K562 (cell line): ENCODE measurements at regions not wholly inside any gene's neighbourhood (a gene's known extent, or its start where the extent isn't known, plus 50 kb on each side); places are given as distances from the start of the nearest gene placed in this dataset.

Source experiments
- ATAC-seq: fragments of 200-7000 bp; cut with Tn5 transposase; 3 replicates; pipeline ENCODE4 v1.9.1; 2020; ENCODE audit warnings: moderate library complexity
- BruUV-seq: library from RNA; stranded (reverse); fragments of 400-500 nt; replicated peaks from 2 replicates; lab custom pipeline; 2021; lab: Mats Ljungman, UMichigan
- CTCF ChIA-PET: fragments of 300-600 bp; formaldehyde crosslinking; extraction: SDS; loops from one replicate; lab custom pipeline; 2021; ENCODE audit warnings: low intra/inter-chr PET ratio; lab: Yijun Ruan, JAX
- POLR2A ChIA-PET: fragments of 300-600, 350-650 bp; sonication (Branson Sonifier 250); formaldehyde crosslinking; extraction: SDS; loops from one replicate; lab custom pipeline; 2021; ENCODE audit warnings: antibody characterized with exemption, inconsistent platforms; lab: Yijun Ruan, JAX
- DNase-seq, 4 experiments: peaks; one replicate each; pipeline versions ENCODE4 v3.0.0 to v3.0.0-alpha.2; 2011 to 2018; ENCODE audit warnings: low spot score in 3 of 4, mixed read lengths in 3 of 4; ENCODE audit errors: extremely low read depth in 1 of 4
- FAIRE-seq: peaks from 2 replicates; lab custom pipeline; 2011; peaks lifted over from hg19 to GRCh38; lab: Jason Lieb, UNC
- H2AFZ ChIP-seq: 2 replicates; pipeline ENCODE4 v1.6.0; 2011; ENCODE audit warnings: low read depth, low read length, control low read depth, inconsistent platforms
- H3K27ac ChIP-seq: fragments of 200-600 bp; 3 replicates; pipeline ENCODE4 v1.8.0; 2011; ENCODE audit warnings: low read depth, mild to moderate bottlenecking, control low read depth, inconsistent platforms, low read length, moderate library complexity, mixed read lengths; ENCODE audit errors: extremely low read depth
- H3K27me3 ChIP-seq, 2 experiments: fragments of 300-600 bp in 1 of 2; 2 replicates in 1 of 2; 3 replicates in 1 of 2; pipeline versions ENCODE4 v1.6.0 to v1.8.0; 2011; ENCODE audit warnings: inconsistent platforms in 2 of 2, low read length in 2 of 2, mild to moderate bottlenecking in 1 of 2, mixed read lengths in 1 of 2, moderate library complexity in 1 of 2; ENCODE audit not compliant: control insufficient read depth in 2 of 2, insufficient read depth in 2 of 2
- H3K36me3 ChIP-seq: fragments of 300-600 bp; 3 replicates; pipeline ENCODE4 v1.8.0; 2011; ENCODE audit warnings: mild to moderate bottlenecking, low read length, inconsistent platforms; ENCODE audit not compliant: control insufficient read depth, insufficient read depth
- H3K4me1 ChIP-seq, 2 experiments: fragments of 200-600 bp in 1 of 2; replicated peaks in 1 of 2; 2 replicates in 1 of 2; 3 replicates in 1 of 2; pipeline versions ENCODE4 v1.5.1 to v1.8.0; 2011; ENCODE audit warnings: inconsistent platforms in 2 of 2, low read length in 2 of 2, mild to moderate bottlenecking in 1 of 2, mixed read lengths in 1 of 2, moderate library complexity in 1 of 2; ENCODE audit not compliant: control insufficient read depth in 2 of 2, insufficient read depth in 2 of 2
- H3K4me2 ChIP-seq: 2 replicates; pipeline ENCODE4 v1.6.1; 2011; ENCODE audit warnings: low read length, control low read depth, inconsistent platforms, mixed read lengths; ENCODE audit not compliant: insufficient read depth
- H3K4me3 ChIP-seq: fragments of 200-600 bp; sonication (generic), shearing (Covaris generic); 2 replicates; pipeline ENCODE4 v1.5.1; 2016; ENCODE audit warnings: control low read depth, inconsistent platforms
- H3K79me2 ChIP-seq: fragments of 200-600 bp; 3 replicates; pipeline ENCODE4 v1.8.0; 2011; ENCODE audit warnings: low read length, inconsistent platforms; ENCODE audit not compliant: control insufficient read depth, insufficient read depth
- H3K9ac ChIP-seq, 2 experiments: 2 replicates each; pipeline versions ENCODE4 v1.6.0 to v1.6.1; 2011; ENCODE audit warnings: low read depth in 2 of 2, low read length in 2 of 2, control low read depth in 1 of 2, inconsistent platforms in 1 of 2, mild to moderate bottlenecking in 1 of 2, mixed read lengths in 1 of 2; ENCODE audit not compliant: insufficient read depth in 1 of 2
- H3K9me1 ChIP-seq: one replicate; pipeline ENCODE4 v1.6.0; 2011; ENCODE audit warnings: inconsistent platforms, mild to moderate bottlenecking, low read length, moderate library complexity; ENCODE audit not compliant: control insufficient read depth, insufficient read depth
- H3K9me3 ChIP-seq: replicated peaks from 2 replicates; pipeline ENCODE4 v1.5.1; 2011; ENCODE audit warnings: low read depth, low read length, inconsistent platforms; ENCODE audit not compliant: control insufficient read depth, insufficient read depth
- H4K20me1 ChIP-seq: replicated peaks from 2 replicates; pipeline ENCODE4 v1.6.1; 2011; ENCODE audit warnings: low read length, inconsistent platforms, mixed read lengths; ENCODE audit not compliant: control insufficient read depth, insufficient read depth
- BDP1 ChIP-seq: IDR thresholded peaks from 3 replicates; pipeline ENCODE4 v1.6.1; 2011; ENCODE audit not compliant: insufficient read length, insufficient read depth
- ELF2 ChIP-seq: fragments of 250-450 bp; sonication (Bioruptor Pico); IDR thresholded peaks from 2 replicates; pipeline ENCODE4 v1.5.0; 2021; ENCODE audit warnings: mild to moderate bottlenecking
- GTF2F1 ChIP-seq: IDR thresholded peaks from 2 replicates; pipeline ENCODE4 v1.6.1; 2011; ENCODE audit warnings: low read depth, low read length, improper control_type of control experiment
- STAG1 ChIP-seq: sonication (generic); formaldehyde crosslinking; IDR thresholded peaks from 2 replicates; pipeline ENCODE4 v1.5.0; 2020; ENCODE audit warnings: missing genetic modification reagents, borderline replicate concordance
- ZNF79 ChIP-seq: fragments of 250-450 bp; sonication (Bioruptor Pico); IDR thresholded peaks from 2 replicates; pipeline ENCODE4 v1.4.0; 2020; ENCODE audit warnings: low read depth, mild to moderate bottlenecking, moderate library complexity
- WGBS: fragments of 100-300 bp; shearing (Covaris generic); methylation state at CpG from one replicate; pipeline ENCODE4 v1.1.6; 2016; ENCODE audit warnings: low coverage, mixed read lengths; ENCODE audit not compliant: insufficient coverage; ENCODE audit errors: missing lambda C conversion rate; 5-methylcytosine and 5-hydroxymethylcytosine counted together
- in situ Hi-C: fragments of 300-500 bp; cut with MboI; formaldehyde crosslinking; loops from 4 replicates; pipeline ENCODE4 v1.15.0; 2018; ENCODE audit warnings: inconsistent platforms, mixed read lengths
- intact Hi-C: fragments of 100-400 bp; cut with micrococcal nuclease; formaldehyde crosslinking; loops from 2 replicates; pipeline ENCODE4 v1.14.2; 2022
- TF ChIP-seq, protein P1 (sequence below): fragments of 250-450 bp; sonication (Bioruptor Pico); IDR thresholded peaks from 2 replicates; pipeline ENCODE4 v1.5.0; 2021; ENCODE audit warnings: mild to moderate bottlenecking, moderate library complexity

DNA sequence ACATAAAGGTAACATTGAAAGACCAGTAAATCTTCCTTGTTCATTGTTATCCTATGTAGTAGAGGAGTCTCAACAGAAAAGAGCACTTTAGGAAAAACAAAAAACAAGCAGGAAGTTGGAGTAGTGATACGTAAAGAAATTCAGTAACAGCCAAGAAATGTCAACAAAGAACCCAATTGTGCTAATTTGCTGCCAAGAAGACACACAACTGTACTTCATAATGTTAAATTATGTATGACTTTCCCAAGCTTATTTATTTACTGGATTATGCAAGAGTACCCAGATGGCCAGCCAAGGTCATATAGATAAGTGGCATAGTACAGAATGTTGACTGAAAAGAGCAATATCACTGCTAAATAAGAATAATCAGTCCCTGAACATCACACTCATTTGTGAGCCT, 264.7 kb upstream of the CCDC179 start:
- ChIA-PET POLR2A (no interaction called here), CTCF (no interaction called here)
- no TSS peak for BruUV-seq

More for the DNA sequence above, 264.7 kb upstream of the CCDC179 start:
- Histone ChIP-seq H3K4me1 (no peaks in the 10 kb centered on the region), H3K9me1 (no peaks in the 10 kb centered on the region), H3K9ac (no peak overlapping the region), H4K20me1 (no peaks in the 10 kb centered on the region), H3K9me3 (0 out of 2 replicates have a peak, but pooled peaks cover 2% of the 10 kb centered on the region), H3K27me3 (no peaks in the 10 kb centered on the region), H3K27ac (no peak overlapping the region), H3K36me3 (no peaks in the 10 kb centered on the region), H3K4me2 (no peak overlapping the region), H2AFZ (no peak overlapping the region), H3K79me2 (no peaks in the 10 kb centered on the region), H3K4me3 (no peak overlapping the region)
- TF ChIP-seq ELF2 (CRISPR knock-in tag) (no peak), GTF2F1 (no peak), BDP1 (no peak), STAG1 (CRISPR knock-in tag) (no peak), ZNF79 (CRISPR knock-in tag) (no peak)
- TF ChIP-seq, protein P1, sequence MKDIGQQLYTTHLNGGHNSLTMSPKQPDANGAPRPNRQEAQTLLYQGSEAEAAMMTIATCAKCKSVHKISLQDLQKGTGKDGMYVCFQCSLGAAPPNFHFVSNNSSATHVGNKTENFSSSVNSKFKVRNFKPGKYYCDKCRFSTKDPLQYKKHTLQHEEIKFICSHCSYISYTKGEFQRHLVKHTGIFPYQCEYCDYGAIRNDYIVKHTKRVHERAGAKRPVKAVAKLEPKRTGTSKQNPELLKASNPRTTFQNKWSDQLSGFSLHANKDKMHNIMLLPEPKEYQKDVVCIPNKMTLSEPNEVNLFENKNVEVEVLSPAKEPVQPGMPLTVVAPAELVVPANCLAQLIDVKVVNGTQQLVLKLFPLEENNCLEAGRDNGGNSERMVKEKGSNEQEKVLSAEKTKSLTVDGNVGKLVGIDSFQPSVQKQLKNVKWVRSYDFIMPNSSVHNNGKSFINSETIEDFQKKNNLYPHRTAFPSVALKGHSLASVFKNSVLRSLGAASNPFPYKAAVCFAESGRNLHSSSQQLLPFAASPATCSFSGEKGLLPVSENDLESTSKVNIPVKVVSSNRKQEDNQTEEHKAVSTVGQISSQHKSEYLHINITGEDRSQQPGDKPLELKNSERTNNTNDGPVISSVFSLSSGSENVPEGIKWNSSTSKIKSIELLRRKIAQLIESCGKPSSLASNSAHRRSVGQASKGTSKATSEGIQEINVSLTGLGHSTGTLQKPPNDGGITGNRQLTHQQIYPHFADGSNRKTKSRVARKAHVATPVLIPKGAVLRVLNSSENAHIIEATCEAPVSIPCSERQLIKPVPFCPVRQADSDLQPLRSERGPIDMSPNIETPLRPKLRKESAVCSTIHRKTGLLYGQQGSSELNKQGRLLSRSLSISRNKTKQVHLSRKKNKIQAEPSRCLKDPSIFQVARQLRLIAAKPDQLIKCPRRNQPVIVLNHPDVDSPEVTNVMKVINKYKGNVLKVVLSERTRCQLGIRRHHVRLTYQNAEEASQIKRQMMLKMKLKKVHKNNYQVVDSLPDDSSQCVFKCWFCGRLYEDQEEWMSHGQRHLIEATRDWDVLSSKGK (CRISPR knock-in tag): no peak
- FAIRE-seq (no peak), DNase-seq (no peak), ATAC-seq (no peak)
- in situ Hi-C loops: no loop called here
- WGBS: 0% methylated on average over 1 of the region's 1 CpG
- intact Hi-C loops: no loop called here
